LNCaP clone FGC (cell line): ENCODE measurements at regions not wholly inside any gene's neighbourhood (a gene's known extent, or its start where the extent isn't known, plus 50 kb on each side); places are given as distances from the start of the nearest gene placed in this dataset.

Experiments used
- DNase-seq: peaks from one replicate; pipeline ENCODE4 v3.0.0-alpha.2; 2011; ENCODE audit warnings: low read depth
- H3K4me3 ChIP-seq: 2 replicates; pipeline ENCODE4 v1.5.1; 2011; ENCODE audit warnings: mild to moderate bottlenecking, low read depth, low read length, control low read depth
- TF ChIP-seq, protein P1 (sequence below): IDR thresholded peaks from 2 replicates; pipeline ENCODE4 v1.5.1; 2012; ENCODE audit warnings: mild to moderate bottlenecking; ENCODE audit not compliant: control insufficient read depth, insufficient read depth; ENCODE audit errors: extremely low read depth

GRCh38 chr5:89230178-89230577 is 347.2 kb upstream of the MEF2C start:
- no peak overlapping the region for H3K4me3 ChIP-seq
- DNase-seq: no peak
- TF ChIP-seq, protein P1, sequence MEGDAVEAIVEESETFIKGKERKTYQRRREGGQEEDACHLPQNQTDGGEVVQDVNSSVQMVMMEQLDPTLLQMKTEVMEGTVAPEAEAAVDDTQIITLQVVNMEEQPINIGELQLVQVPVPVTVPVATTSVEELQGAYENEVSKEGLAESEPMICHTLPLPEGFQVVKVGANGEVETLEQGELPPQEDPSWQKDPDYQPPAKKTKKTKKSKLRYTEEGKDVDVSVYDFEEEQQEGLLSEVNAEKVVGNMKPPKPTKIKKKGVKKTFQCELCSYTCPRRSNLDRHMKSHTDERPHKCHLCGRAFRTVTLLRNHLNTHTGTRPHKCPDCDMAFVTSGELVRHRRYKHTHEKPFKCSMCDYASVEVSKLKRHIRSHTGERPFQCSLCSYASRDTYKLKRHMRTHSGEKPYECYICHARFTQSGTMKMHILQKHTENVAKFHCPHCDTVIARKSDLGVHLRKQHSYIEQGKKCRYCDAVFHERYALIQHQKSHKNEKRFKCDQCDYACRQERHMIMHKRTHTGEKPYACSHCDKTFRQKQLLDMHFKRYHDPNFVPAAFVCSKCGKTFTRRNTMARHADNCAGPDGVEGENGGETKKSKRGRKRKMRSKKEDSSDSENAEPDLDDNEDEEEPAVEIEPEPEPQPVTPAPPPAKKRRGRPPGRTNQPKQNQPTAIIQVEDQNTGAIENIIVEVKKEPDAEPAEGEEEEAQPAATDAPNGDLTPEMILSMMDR: no peak

DNA sequence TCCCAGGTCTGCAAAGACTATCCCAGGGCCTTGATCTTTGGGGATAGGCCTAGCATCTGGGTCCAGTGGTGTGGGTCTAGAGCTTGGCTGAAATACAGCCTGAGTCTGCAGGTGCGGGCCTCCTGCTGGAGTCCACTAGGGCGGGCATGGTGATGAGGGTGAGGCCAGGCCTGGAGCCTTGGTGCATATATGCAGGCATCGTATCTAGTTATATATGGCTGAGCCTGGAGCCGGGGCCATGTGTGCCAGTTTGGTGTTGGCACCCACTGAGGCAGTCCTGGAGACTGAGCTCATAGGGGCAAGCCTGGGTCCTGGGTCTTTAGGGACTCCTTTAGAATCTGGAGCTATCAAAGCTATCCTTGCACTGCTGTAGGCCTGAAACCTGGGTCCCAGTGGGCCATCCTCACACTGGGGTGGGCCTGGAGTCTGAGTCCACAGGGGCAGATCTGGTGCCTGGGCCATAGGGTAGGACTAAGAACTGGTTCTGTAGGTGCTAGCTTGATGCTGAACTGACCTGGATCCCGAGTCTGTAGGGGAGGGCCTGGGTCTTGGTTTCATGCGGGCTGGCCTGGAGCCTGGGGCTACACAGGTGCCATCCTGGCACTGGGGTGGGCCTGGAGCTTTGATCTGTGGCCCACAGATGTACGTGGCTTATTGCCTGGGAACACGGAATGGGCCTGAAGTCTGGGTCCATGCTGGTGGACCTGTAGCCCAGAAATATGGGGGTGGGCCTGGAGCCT is 346.5 kb upstream of the MEF2C start:
- TF ChIP-seq, protein P1: no peak
- no peak overlapping the region for H3K4me3 ChIP-seq
- DNase-seq: no peak

GRCh38 chr5:89228355-89228754 is 345.4 kb upstream of the MEF2C start:
- H3K4me3 ChIP-seq: no peak overlapping the region
- DNase-seq: no peak
- TF ChIP-seq, protein P1: no peak

- TF ChIP-seq, protein P1: no peak
- no peak for DNase-seq
- no peak overlapping the region for H3K4me3 ChIP-seq
These were observed 335.4 kb upstream of the MEF2C start for GRCh38 chr5:89218364-89218763.

DNA sequence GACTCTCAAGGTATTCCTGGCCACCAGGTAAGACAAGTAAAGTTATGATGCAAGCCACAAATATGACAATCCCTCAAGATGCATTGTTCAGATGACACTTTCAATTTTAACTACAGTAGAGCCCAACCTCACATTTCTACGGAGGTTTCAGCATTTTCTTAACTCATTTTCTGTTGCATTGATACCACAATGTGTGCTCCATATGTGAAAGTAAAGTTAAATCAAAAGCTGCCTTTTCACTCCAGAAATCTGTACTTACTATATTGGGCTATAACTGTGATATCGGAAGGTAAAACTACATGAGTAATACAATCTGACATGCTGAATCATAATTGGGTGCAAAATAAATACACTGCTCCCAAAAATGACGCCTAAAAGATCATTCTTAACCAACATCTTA is 333.6 kb upstream of the MEF2C start:
- H3K4me3 ChIP-seq: no peak overlapping the region
- DNase-seq: no peak
- TF ChIP-seq, protein P1: no peak

DNA sequence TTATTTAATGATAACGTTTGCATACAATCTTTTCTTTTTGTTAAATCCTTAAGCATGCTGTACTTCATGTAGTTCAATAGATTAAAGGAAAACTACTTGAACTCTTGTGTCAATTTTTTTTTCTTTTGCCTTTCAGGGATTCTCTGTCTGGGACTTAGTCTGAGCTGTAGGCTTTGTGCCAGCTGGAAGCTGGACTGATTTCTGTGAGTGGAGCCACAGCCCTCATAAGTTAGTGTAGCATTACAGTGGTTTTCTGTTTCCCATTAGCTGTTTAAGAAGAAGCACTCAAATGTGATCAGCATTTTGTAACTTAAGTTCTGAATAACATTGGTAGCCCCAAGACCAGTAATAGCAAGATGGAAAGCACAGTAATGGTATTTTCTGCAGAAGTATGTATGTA is 330.6 kb upstream of the MEF2C start:
- DNase-seq: no peak
- TF ChIP-seq, protein P1: no peak

GRCh38 chr5:89211836-89212235 is 328.9 kb upstream of the MEF2C start:
- TF ChIP-seq, protein P1: no peak
- DNase-seq: no peak
- no peak overlapping the region for H3K4me3 ChIP-seq

More for the DNA sequence above, 330.6 kb upstream of the MEF2C start:
- no peak overlapping the region for H3K4me3 ChIP-seq
